ENCODE measurements at regions not wholly inside any gene's neighbourhood (a gene's known extent, or its start where the extent isn't known, plus 50 kb on each side); places are given as distances from the start of the nearest gene placed in this dataset.

- Histone ChIP-seq H3K36me3 (ENCODE audit: control insufficient read depth in 2 of 2, insufficient read depth in 2 of 2, low read length in 2 of 2) (no peaks in the 10 kb centered on the region), H3K9me3 (ENCODE audit: control insufficient read depth in 2 of 2, low read length in 2 of 2) (no peaks in the 10 kb centered on the region), H3K4me3 (ENCODE audit: low read length in 2 of 2) (no peak overlapping the region), H3K27ac (ENCODE audit: low read length) (no peak overlapping the region), H3K27me3 (ENCODE audit: control insufficient read depth in 1 of 2, insufficient read depth in 2 of 2, low read length in 2 of 2) (no peaks in the 10 kb centered on the region), H3K9ac (ENCODE audit: low read length in 2 of 2) (no peak overlapping the region), H3K4me1 (ENCODE audit: control insufficient read depth, insufficient read depth, low read length) (no peaks in the 10 kb centered on the region)
Measured at GRCh38 chr13:74886502-74886901, 595.5 kb downstream of the TBC1D4 start.

- Histone ChIP-seq H3K36me3 (ENCODE audit: control insufficient read depth in 2 of 2, insufficient read depth in 2 of 2, low read length in 2 of 2) (no peaks in the 10 kb centered on the region), H3K4me1 (ENCODE audit: control insufficient read depth, insufficient read depth, low read length) (no peaks in the 10 kb centered on the region), H3K27ac (ENCODE audit: low read length) (no peak overlapping the region), H3K27me3 (ENCODE audit: control insufficient read depth in 1 of 2, insufficient read depth in 2 of 2, low read length in 2 of 2) (no peaks in the 10 kb centered on the region), H3K9me3 (ENCODE audit: control insufficient read depth in 2 of 2, low read length in 2 of 2) (peaks cover 2 to 6% of the 10 kb centered on the region in 2 donors), H3K4me3 (ENCODE audit: low read length in 2 of 2) (no peak overlapping the region), H3K9ac (ENCODE audit: low read length in 2 of 2) (no peak overlapping the region)
Measured at GRCh38 chr13:74883834-74884233, 598.1 kb downstream of the TBC1D4 start.

GRCh38 chr13:74871369-74872070 lies 610.4 kb downstream of the TBC1D4 start:
- H3K4me1 ChIP-seq (ENCODE audit: control insufficient read depth, insufficient read depth, low read length), result no peaks in the 10 kb centered on the region

GRCh38 chr13:74870865-74871264 lies 611.1 kb downstream of the TBC1D4 start:
- Histone ChIP-seq H3K4me3 (ENCODE audit: low read length in 2 of 2) (no peak overlapping the region), H3K27me3 (ENCODE audit: control insufficient read depth in 1 of 2, insufficient read depth in 2 of 2, low read length in 2 of 2) (no peaks in the 10 kb centered on the region), H3K27ac (ENCODE audit: low read length) (no peak overlapping the region), H3K4me1 (ENCODE audit: control insufficient read depth, insufficient read depth, low read length) (no peaks in the 10 kb centered on the region), H3K9me3 (ENCODE audit: control insufficient read depth in 2 of 2, low read length in 2 of 2) (no peaks in the 10 kb centered on the region), H3K9ac (ENCODE audit: low read length in 2 of 2) (no peak overlapping the region), H3K36me3 (ENCODE audit: control insufficient read depth in 2 of 2, insufficient read depth in 2 of 2, low read length in 2 of 2) (no peaks in the 10 kb centered on the region)

More at GRCh38 chr13:74871369-74872070, 610.4 kb downstream of the TBC1D4 start:
- Histone ChIP-seq H3K27me3 (ENCODE audit: control insufficient read depth in 1 of 2, insufficient read depth in 2 of 2, low read length in 2 of 2) (no peaks in the 10 kb centered on the region), H3K9ac (ENCODE audit: low read length in 2 of 2) (no peak overlapping the region), H3K27ac (ENCODE audit: low read length) (no peak overlapping the region), H3K9me3 (ENCODE audit: control insufficient read depth in 2 of 2, low read length in 2 of 2) (no peaks in the 10 kb centered on the region), H3K36me3 (ENCODE audit: control insufficient read depth in 2 of 2, insufficient read depth in 2 of 2, low read length in 2 of 2) (no peaks in the 10 kb centered on the region), H3K4me3 (ENCODE audit: low read length in 2 of 2) (no peak overlapping the region)

GRCh38 chr13:74869846-74870245 lies 612.1 kb downstream of the TBC1D4 start:
- H3K27me3 ChIP-seq (ENCODE audit: control insufficient read depth in 1 of 2, insufficient read depth in 2 of 2, low read length in 2 of 2), result no peaks in the 10 kb centered on the region
- H3K36me3 ChIP-seq (ENCODE audit: control insufficient read depth in 2 of 2, insufficient read depth in 2 of 2, low read length in 2 of 2), result no peaks in the 10 kb centered on the region

GRCh38 chr13:74868049-74868448 lies 613.9 kb downstream of the TBC1D4 start:
- Histone ChIP-seq H3K4me1 (ENCODE audit: control insufficient read depth, insufficient read depth, low read length) (no peaks in the 10 kb centered on the region), H3K4me3 (ENCODE audit: low read length in 2 of 2) (no peak overlapping the region), H3K27me3 (ENCODE audit: control insufficient read depth in 1 of 2, insufficient read depth in 2 of 2, low read length in 2 of 2) (no peaks in the 10 kb centered on the region), H3K27ac (ENCODE audit: low read length) (no peak overlapping the region), H3K9ac (ENCODE audit: low read length in 2 of 2) (no peak overlapping the region), H3K9me3 (ENCODE audit: control insufficient read depth in 2 of 2, low read length in 2 of 2) (no peaks in the 10 kb centered on the region), H3K36me3 (ENCODE audit: control insufficient read depth in 2 of 2, insufficient read depth in 2 of 2, low read length in 2 of 2) (no peaks in the 10 kb centered on the region)

More at GRCh38 chr13:74869846-74870245, 612.1 kb downstream of the TBC1D4 start:
- Histone ChIP-seq H3K9me3 (ENCODE audit: control insufficient read depth in 2 of 2, low read length in 2 of 2) (no peaks in the 10 kb centered on the region), H3K27ac (ENCODE audit: low read length) (no peak overlapping the region), H3K4me3 (ENCODE audit: low read length in 2 of 2) (no peak overlapping the region), H3K9ac (ENCODE audit: low read length in 2 of 2) (no peak overlapping the region), H3K4me1 (ENCODE audit: control insufficient read depth, insufficient read depth, low read length) (no peaks in the 10 kb centered on the region)

GRCh38 chr13:74867460-74867859 lies 614.5 kb downstream of the TBC1D4 start:
- Histone ChIP-seq H3K9ac (ENCODE audit: low read length in 2 of 2) (no peak overlapping the region), H3K36me3 (ENCODE audit: control insufficient read depth in 2 of 2, insufficient read depth in 2 of 2, low read length in 2 of 2) (no peaks in the 10 kb centered on the region), H3K27ac (ENCODE audit: low read length) (no peak overlapping the region), H3K9me3 (ENCODE audit: control insufficient read depth in 2 of 2, low read length in 2 of 2) (no peaks in the 10 kb centered on the region), H3K4me1 (ENCODE audit: control insufficient read depth, insufficient read depth, low read length) (no peaks in the 10 kb centered on the region), H3K27me3 (ENCODE audit: control insufficient read depth in 1 of 2, insufficient read depth in 2 of 2, low read length in 2 of 2) (no peaks in the 10 kb centered on the region), H3K4me3 (ENCODE audit: low read length in 2 of 2) (no peak overlapping the region)

- Histone ChIP-seq H3K4me3 (ENCODE audit: low read length in 2 of 2) (no peak overlapping the region), H3K9ac (ENCODE audit: low read length in 2 of 2) (no peak overlapping the region), H3K27ac (ENCODE audit: low read length) (no peak overlapping the region), H3K4me1 (ENCODE audit: control insufficient read depth, insufficient read depth, low read length) (no peaks in the 10 kb centered on the region), H3K9me3 (ENCODE audit: control insufficient read depth in 2 of 2, low read length in 2 of 2) (no peaks in the 10 kb centered on the region), H3K27me3 (ENCODE audit: control insufficient read depth in 1 of 2, insufficient read depth in 2 of 2, low read length in 2 of 2) (no peaks in the 10 kb centered on the region), H3K36me3 (ENCODE audit: control insufficient read depth in 2 of 2, insufficient read depth in 2 of 2, low read length in 2 of 2) (no peaks in the 10 kb centered on the region)
Measured at GRCh38 chr13:74866101-74866500, 615.9 kb downstream of the TBC1D4 start.

- no peaks in the 10 kb centered on the region for H3K36me3 ChIP-seq (ENCODE audit: control insufficient read depth in 2 of 2, insufficient read depth in 2 of 2, low read length in 2 of 2)
- H3K4me1 ChIP-seq (ENCODE audit: control insufficient read depth, insufficient read depth, low read length), result no peaks in the 10 kb centered on the region
- no peak overlapping the region for H3K9ac ChIP-seq (ENCODE audit: low read length in 2 of 2)
- H3K9me3 ChIP-seq (ENCODE audit: control insufficient read depth in 2 of 2, low read length in 2 of 2), result no peaks in the 10 kb centered on the region
- H3K27ac ChIP-seq (ENCODE audit: low read length), result no peak overlapping the region
- no peaks in the 10 kb centered on the region for H3K27me3 ChIP-seq (ENCODE audit: control insufficient read depth in 1 of 2, insufficient read depth in 2 of 2, low read length in 2 of 2)
- H3K4me3 ChIP-seq (ENCODE audit: low read length in 2 of 2), result no peak overlapping the region
Measured at GRCh38 chr13:74865656-74866055, 616.3 kb downstream of the TBC1D4 start.

GRCh38 chr13:74860789-74861188 lies 621.2 kb downstream of the TBC1D4 start:
- H3K4me1 ChIP-seq (ENCODE audit: control insufficient read depth, insufficient read depth, low read length), result no peaks in the 10 kb centered on the region
- no peak overlapping the region for H3K27ac ChIP-seq (ENCODE audit: low read length)
- H3K36me3 ChIP-seq (ENCODE audit: control insufficient read depth in 2 of 2, insufficient read depth in 2 of 2, low read length in 2 of 2), result no peaks in the 10 kb centered on the region
- H3K9ac ChIP-seq (ENCODE audit: low read length in 2 of 2), result no peak overlapping the region
- no peaks in the 10 kb centered on the region for H3K27me3 ChIP-seq (ENCODE audit: control insufficient read depth in 1 of 2, insufficient read depth in 2 of 2, low read length in 2 of 2)
- H3K9me3 ChIP-seq (ENCODE audit: control insufficient read depth in 2 of 2, low read length in 2 of 2), result no peaks in the 10 kb centered on the region
- H3K4me3 ChIP-seq (ENCODE audit: low read length in 2 of 2), result no peak overlapping the region

GRCh38 chr13:74850893-74851292 lies 631.1 kb downstream of the TBC1D4 start:
- Histone ChIP-seq H3K4me3 (ENCODE audit: low read length in 2 of 2) (no peak overlapping the region), H3K27me3 (ENCODE audit: control insufficient read depth in 1 of 2, insufficient read depth in 2 of 2, low read length in 2 of 2) (no peaks in the 10 kb centered on the region), H3K9me3 (ENCODE audit: control insufficient read depth in 2 of 2, low read length in 2 of 2) (peaks cover 0 to 2% of the 10 kb centered on the region in 2 donors), H3K4me1 (ENCODE audit: control insufficient read depth, insufficient read depth, low read length) (no peaks in the 10 kb centered on the region), H3K9ac (ENCODE audit: low read length in 2 of 2) (no peak overlapping the region), H3K36me3 (ENCODE audit: control insufficient read depth in 2 of 2, insufficient read depth in 2 of 2, low read length in 2 of 2) (no peaks in the 10 kb centered on the region), H3K27ac (ENCODE audit: low read length) (no peak overlapping the region)

Measured in stomach smooth muscle (tissue), 2 donors.